AG04449 (cell line): ENCODE measurements at regions not wholly inside any gene's neighbourhood (a gene's known extent, or its start where the extent isn't known, plus 50 kb on each side); places are given as distances from the start of the nearest gene placed in this dataset.
A peak's percentile ranks its signal among the peaks of the same experiment; 100 is the strongest.

Experiments
- CTCF ChIA-PET: fragments of 350-600 bp; formaldehyde crosslinking; extraction: SDS; loops from one replicate; lab custom pipeline; 2021; ENCODE audit warnings: antibody characterized with exemption; lab: Yijun Ruan, JAX
- POLR2A ChIA-PET: fragments of 400-600, 350-600 bp; formaldehyde crosslinking; extraction: SDS; loops from one replicate; lab custom pipeline; 2020; ENCODE audit warnings: antibody characterized with exemption, inconsistent platforms; lab: Yijun Ruan, JAX
- DNase-seq: peaks from one replicate; pipeline ENCODE4 v3.0.0-alpha.2; 2010; ENCODE audit warnings: low read depth, low spot score
- H3K4me3 ChIP-seq: 2 replicates; pipeline ENCODE4 v1.5.1; 2011; ENCODE audit warnings: low read depth, mild to moderate bottlenecking, control low read depth, low read length
- TF ChIP-seq, protein P1 (sequence below): IDR thresholded peaks from one replicate; pipeline ENCODE4 v1.5.1; 2011; ENCODE audit warnings: mild to moderate bottlenecking, moderate library complexity, low read length, control low read depth, inconsistent platforms; ENCODE audit not compliant: insufficient read depth; ENCODE audit errors: missing control alignments

GRCh38 chr2:225340923-225341322 is 58.6 kb upstream of the NYAP2 start:
- CTCF ChIA-PET: no interaction called here
- no peak overlapping the region for H3K4me3 ChIP-seq
- POLR2A ChIA-PET: no interaction called here
- no peak for DNase-seq
- TF ChIP-seq, protein P1, sequence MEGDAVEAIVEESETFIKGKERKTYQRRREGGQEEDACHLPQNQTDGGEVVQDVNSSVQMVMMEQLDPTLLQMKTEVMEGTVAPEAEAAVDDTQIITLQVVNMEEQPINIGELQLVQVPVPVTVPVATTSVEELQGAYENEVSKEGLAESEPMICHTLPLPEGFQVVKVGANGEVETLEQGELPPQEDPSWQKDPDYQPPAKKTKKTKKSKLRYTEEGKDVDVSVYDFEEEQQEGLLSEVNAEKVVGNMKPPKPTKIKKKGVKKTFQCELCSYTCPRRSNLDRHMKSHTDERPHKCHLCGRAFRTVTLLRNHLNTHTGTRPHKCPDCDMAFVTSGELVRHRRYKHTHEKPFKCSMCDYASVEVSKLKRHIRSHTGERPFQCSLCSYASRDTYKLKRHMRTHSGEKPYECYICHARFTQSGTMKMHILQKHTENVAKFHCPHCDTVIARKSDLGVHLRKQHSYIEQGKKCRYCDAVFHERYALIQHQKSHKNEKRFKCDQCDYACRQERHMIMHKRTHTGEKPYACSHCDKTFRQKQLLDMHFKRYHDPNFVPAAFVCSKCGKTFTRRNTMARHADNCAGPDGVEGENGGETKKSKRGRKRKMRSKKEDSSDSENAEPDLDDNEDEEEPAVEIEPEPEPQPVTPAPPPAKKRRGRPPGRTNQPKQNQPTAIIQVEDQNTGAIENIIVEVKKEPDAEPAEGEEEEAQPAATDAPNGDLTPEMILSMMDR: no peak

DNA sequence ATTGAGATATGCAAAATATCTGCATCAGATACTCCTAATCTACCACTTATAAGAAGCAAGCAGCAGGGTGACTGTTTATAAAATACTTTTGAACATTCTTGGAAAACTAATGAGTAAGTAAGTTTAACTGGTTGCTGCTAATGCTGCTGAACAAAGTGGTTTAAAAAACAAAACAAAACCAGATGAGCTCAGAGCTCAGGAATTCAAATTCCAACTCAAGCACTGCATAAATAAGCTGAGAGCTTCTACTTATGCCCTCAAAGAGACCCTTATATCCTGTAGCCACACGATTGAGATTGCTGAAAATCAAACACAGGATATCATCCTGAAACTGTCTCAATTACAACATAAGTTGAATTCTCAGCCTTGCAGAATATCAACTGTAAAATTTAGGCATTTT is 62.3 kb upstream of the NYAP2 start:
- TF ChIP-seq, protein P1: no peak
- DNase-seq: peak; percentile 36
- ChIA-PET CTCF (no interaction called here), POLR2A (no interaction called here)
- no peak overlapping the region for H3K4me3 ChIP-seq

DNA sequence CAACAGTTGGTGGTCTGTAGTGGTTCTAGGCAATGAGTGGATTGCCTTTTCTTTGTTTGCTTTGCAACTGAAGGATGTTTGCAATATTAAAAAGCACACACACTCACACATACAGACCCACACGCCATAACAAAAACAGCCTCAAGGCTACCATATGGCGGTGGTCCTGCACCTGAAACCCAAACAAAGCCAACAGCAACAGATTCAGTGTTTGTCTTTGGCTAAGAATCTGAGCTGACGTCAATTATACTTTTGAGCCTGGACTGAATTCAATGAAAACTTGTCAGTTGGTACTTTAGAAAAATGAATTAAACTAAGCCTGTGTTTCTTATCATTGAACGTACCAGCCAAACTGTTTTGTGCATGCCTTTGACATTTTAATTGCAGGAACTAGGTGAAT is 65.0 kb upstream of the NYAP2 start:
- H3K4me3 ChIP-seq: no peak overlapping the region
- ChIA-PET CTCF (no interaction called here), POLR2A (no interaction called here)
- TF ChIP-seq, protein P1: no peak
- no peak for DNase-seq

DNA sequence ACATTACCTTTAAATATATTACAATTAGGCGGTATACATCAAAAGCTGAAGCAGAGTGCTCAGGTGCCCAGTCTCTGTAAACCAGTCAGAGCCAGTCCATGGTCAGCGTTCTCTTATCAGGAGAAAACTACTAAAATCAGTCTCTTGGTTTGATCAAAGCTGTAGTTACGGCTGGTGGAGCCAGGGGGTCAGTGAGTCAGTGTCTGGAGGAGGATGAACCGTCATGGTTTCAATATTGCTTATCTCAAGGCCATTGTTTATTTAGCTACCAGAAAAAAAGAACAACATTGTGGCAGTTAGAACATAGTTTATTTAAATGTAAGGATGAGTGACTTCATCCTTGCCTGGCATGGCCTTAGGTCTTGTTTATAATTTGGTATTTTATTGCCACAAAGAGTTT is 71.3 kb upstream of the NYAP2 start:
- ChIA-PET CTCF (no interaction called here), POLR2A (no interaction called here)
- no peak for DNase-seq
- no peak overlapping the region for H3K4me3 ChIP-seq
- TF ChIP-seq, protein P1: no peak

DNA sequence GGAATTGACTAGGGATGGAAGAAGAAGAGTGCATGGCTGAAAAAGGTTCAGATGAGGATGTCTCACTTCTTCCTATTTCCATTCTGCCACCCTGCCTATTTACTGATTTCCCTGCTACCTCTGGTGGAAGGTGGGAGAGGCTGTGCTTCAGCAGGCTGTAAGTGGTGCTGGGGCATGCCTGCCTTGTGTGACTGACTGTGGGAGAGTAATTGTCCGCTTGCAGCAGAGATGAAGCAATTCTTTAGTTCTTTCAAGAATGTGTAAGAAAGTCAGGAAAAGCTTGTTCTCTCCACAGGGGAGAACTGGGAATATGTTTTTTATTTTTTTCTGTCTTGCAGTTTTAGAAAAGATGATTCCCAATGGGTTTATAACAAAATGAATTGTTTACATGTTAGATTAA is 72.5 kb upstream of the NYAP2 start:
- ChIA-PET POLR2A (no interaction called here), CTCF (no interaction called here)
- H3K4me3 ChIP-seq: no peak overlapping the region
- no peak for DNase-seq
- TF ChIP-seq, protein P1: no peak

GRCh38 chr2:225319872-225320271 is 79.6 kb upstream of the NYAP2 start:
- ChIA-PET POLR2A (no interaction called here), CTCF (no interaction called here)
- no peak for DNase-seq
- no peak overlapping the region for H3K4me3 ChIP-seq
- TF ChIP-seq, protein P1: no peak

DNA sequence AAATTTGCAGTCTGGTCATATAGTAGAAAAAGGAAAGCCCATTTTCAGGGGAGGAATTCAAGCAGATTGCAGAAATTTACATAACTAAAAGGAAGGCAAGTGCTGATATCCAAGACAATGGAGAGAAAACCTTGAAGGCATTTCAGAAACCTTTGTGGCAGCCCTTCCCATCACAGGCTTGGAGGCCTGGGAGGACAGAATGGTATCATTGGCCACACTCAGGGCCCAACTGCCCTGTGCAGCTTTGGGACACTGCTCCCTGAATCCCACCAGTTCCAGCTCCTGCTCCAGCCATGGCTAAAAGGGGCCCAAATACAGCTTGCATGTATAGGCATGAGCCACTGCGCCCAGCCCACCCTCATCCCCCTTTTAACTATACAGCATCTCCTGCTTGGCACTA is 81.1 kb upstream of the NYAP2 start:
- TF ChIP-seq, protein P1: no peak
- ChIA-PET POLR2A (no interaction called here), CTCF (no interaction called here)
- DNase-seq: no peak
- no peak overlapping the region for H3K4me3 ChIP-seq
